Cardiac muscle cell (in vitro differentiated cells and primary cell): ENCODE measurements at regions not wholly inside any gene's neighbourhood (a gene's known extent, or its start where the extent isn't known, plus 50 kb on each side); places are given as distances from the start of the nearest gene placed in this dataset.

Source experiments
- DNase-seq, 2 donors: peaks; one replicate each; pipeline versions ENCODE4 v3.0.0 to v3.0.0-alpha.2; 2010 to 2017; ENCODE audit warnings: low read depth in 1 of 2, low spot score in 1 of 2
- H3K27ac ChIP-seq: fragments of 200-600 bp; sonication (generic); 2 replicates; pipeline ENCODE4 v1.5.1; 2016
- H3K27me3 ChIP-seq: fragments of 200-600 bp; sonication (generic); 2 replicates; pipeline ENCODE4 v1.6.0; 2016; ENCODE audit warnings: control low read depth
- H3K36me3 ChIP-seq: fragments of 200-600 bp; sonication (generic); 2 replicates; pipeline ENCODE4 v1.5.1; 2016; ENCODE audit warnings: control low read depth
- H3K4me1 ChIP-seq: fragments of 200-600 bp; sonication (generic); 2 replicates; pipeline ENCODE4 v1.8.1; 2017; ENCODE audit warnings: low read depth, mild to moderate bottlenecking, mixed run types
- H3K4me3 ChIP-seq: fragments of 200-600 bp; sonication (generic); 2 replicates; pipeline ENCODE4 v1.5.1; 2016; ENCODE audit warnings: mild to moderate bottlenecking
- H3K9me3 ChIP-seq: fragments of 200-600 bp; sonication (generic); 2 replicates; pipeline ENCODE4 v1.5.1; 2017; ENCODE audit warnings: low read depth, mild to moderate bottlenecking, control low read depth
- TF ChIP-seq, protein P1 (sequence below): IDR thresholded peaks from 2 replicates; pipeline ENCODE4 v1.5.1; 2012; ENCODE audit warnings: low read depth, mild to moderate bottlenecking, low read length

DNA sequence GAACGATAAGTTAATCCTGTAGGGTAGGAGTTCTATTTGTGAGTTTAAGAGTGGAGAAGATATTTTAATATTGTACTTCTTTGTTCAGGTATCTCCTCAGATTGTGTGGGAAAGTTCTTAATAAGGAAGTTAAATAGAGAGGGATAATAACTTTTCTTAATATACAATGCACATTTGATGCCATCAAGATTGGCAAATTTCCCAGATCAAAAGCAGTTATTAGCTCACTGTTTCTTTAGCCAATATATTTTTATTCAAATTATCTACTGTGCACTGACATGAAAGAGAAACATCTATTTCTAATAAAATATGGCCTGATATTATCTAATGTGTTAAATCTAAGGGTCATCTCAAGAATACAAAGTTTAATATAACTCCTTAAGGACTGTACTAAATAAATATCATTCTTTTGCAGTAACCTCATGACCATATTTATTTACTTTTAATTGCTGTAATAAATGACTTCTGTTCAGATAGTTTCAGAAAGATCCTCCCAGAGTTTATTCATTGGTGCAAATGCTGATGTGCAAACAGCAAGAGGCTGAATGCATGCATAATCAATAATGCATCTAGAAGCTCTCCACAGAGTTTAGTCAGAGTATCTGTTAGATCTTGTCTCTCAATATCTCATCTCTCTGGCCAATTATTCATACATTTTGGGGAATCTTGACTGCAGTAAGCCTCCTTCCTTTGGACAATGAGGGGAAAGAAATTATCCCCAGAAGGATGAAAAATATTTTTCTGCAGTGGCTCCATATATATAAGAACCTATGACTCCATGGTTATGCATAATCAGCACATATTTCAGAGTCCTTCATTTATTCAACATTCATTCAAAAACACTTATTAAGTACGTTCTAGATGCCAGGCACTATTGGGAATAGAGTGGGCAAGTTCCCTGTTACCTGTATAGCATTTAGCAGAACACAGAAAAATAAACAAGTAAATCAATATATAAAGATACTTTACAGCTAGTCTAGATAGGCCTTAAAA, 85.3 kb downstream of the SPATA31D1 start:
- Histone ChIP-seq H3K27me3 (no peaks in the 10 kb centered on the region), H3K4me1 (no peaks in the 10 kb centered on the region), H3K27ac (no peak overlapping the region)

DNA sequence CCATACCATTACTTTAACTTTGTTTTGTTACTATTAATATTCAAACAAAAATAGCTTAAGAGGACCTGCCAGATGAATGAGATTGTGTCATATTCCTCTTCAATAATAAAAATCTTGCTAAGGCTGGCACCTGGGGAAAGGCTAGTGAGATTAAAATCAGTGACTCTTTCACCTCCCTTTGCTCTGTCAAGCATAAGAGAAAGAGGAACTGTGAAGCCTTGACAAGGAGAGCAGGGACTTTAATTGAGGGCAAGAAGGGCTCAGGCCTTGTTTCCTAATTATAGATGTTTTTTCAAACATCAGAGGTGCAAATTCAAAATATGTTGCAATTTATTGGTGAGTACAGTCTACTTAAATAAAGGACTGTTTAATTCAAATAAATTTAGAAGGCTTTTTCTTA, 91.7 kb downstream of the SPATA31D1 start:
- Histone ChIP-seq H3K4me1 (no peaks in the 10 kb centered on the region), H3K27me3 (no peaks in the 10 kb centered on the region), H3K9me3 (no peaks in the 10 kb centered on the region), H3K4me3 (no peak overlapping the region), H3K27ac (no peak overlapping the region), H3K36me3 (no peaks in the 10 kb centered on the region)
- TF ChIP-seq, protein P1, sequence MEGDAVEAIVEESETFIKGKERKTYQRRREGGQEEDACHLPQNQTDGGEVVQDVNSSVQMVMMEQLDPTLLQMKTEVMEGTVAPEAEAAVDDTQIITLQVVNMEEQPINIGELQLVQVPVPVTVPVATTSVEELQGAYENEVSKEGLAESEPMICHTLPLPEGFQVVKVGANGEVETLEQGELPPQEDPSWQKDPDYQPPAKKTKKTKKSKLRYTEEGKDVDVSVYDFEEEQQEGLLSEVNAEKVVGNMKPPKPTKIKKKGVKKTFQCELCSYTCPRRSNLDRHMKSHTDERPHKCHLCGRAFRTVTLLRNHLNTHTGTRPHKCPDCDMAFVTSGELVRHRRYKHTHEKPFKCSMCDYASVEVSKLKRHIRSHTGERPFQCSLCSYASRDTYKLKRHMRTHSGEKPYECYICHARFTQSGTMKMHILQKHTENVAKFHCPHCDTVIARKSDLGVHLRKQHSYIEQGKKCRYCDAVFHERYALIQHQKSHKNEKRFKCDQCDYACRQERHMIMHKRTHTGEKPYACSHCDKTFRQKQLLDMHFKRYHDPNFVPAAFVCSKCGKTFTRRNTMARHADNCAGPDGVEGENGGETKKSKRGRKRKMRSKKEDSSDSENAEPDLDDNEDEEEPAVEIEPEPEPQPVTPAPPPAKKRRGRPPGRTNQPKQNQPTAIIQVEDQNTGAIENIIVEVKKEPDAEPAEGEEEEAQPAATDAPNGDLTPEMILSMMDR = no peak
- DNase-seq = no peak

More for the DNA sequence above, 85.3 kb downstream of the SPATA31D1 start:
- DNase-seq = no peak
- Histone ChIP-seq H3K9me3 (no peaks in the 10 kb centered on the region), H3K36me3 (no peaks in the 10 kb centered on the region), H3K4me3 (no peak overlapping the region)
- TF ChIP-seq, protein P1 = no peak

DNA sequence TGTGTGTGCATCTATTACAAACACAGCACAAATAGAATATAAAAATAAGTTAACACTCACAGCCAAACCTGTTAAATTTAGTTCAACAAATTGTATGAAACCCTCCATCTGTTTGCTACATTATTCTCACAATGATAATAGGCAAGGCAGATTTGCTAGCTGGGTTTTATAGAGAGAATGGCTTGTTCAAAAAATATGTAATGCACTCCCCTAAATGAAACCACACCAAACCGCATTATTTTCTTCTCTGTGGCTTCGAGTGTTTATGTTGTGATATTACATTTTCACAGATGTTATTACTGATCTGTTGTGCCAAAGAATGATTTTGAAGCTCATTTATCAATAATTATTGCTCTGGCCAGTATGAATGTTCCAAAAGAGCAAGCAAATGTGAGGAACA, 92.9 kb downstream of the SPATA31D1 start:
- Histone ChIP-seq H3K27ac (no peak overlapping the region), H3K4me3 (no peak overlapping the region), H3K27me3 (no peaks in the 10 kb centered on the region), H3K4me1 (no peaks in the 10 kb centered on the region), H3K9me3 (no peaks in the 10 kb centered on the region), H3K36me3 (no peaks in the 10 kb centered on the region)
- no peak for DNase-seq
- TF ChIP-seq, protein P1 = no peak

DNA sequence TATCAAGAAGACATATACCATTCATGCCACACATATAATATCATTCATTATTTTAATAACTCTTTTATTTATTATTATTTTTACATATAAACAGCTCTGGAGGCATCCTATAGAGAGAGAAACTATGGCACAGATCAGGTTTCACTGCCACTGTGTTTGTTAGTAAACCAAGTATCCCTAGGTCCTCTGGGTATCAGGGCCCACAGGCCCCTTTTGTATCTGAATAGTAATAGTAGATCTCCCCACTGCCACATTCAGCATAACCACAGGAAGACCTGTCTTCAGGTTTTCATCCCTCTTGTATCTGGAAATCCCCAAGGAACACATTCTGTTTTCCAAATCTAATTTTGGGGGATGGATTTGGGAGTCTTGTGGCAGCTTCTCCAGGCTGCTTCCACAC, 94.0 kb downstream of the SPATA31D1 start:
- TF ChIP-seq, protein P1 = no peak
- no peak for DNase-seq

DNA sequence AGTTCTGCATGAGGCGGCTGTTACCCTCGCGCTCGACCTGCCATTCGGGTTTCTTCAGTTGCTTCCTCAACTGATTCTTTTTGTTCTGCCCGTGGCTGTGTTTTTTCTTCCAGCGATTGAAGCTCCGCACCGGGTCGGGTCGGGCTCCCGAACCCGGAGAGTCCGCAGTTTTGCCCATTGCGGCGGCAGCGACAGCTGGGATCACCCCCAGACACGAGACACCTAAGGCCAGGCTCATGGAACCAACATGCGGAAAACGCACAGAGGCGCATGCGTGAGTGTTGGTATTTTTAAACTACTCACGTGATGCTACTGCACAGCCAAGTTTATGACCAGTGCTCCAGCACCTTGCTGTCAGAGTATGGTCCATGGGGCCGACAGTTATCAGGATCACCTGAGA, 100.0 kb downstream of the SPATA31D1 start:
- Histone ChIP-seq H3K27ac (no peak overlapping the region), H3K36me3 (no peaks in the 10 kb centered on the region), H3K9me3 (no peaks in the 10 kb centered on the region), H3K4me1 (no peaks in the 10 kb centered on the region), H3K27me3 (peaks cover 4% of the 10 kb centered on the region), H3K4me3 (no peak overlapping the region)
- DNase-seq = no peak
- TF ChIP-seq, protein P1 = no peak

More for the DNA sequence above, 94.0 kb downstream of the SPATA31D1 start:
- no peaks in the 10 kb centered on the region for H3K36me3 ChIP-seq
- no peak overlapping the region for H3K4me3 ChIP-seq
- H3K9me3 ChIP-seq = no peaks in the 10 kb centered on the region
- H3K4me1 ChIP-seq = no peaks in the 10 kb centered on the region
- H3K27ac ChIP-seq = no peak overlapping the region
- peaks cover 2% of the 10 kb centered on the region for H3K27me3 ChIP-seq
